HTR-8/SVneo (cell line): ENCODE measurements at regions not wholly inside any gene's neighbourhood (a gene's known extent, or its start where the extent isn't known, plus 50 kb on each side); places are given as distances from the start of the nearest gene placed in this dataset.
A peak's percentile ranks its signal among the peaks of the same experiment; 100 is the strongest.

Source experiments
- DNase-seq: peaks from one replicate; pipeline ENCODE4 v3.0.0; 2011; ENCODE audit warnings: low spot score, mixed read lengths; ENCODE audit not compliant: insufficient read length
- FAIRE-seq: peaks from 2 replicates; lab custom pipeline; 2011; peaks lifted over from hg19 to GRCh38; lab: Jason Lieb, UNC

DNA sequence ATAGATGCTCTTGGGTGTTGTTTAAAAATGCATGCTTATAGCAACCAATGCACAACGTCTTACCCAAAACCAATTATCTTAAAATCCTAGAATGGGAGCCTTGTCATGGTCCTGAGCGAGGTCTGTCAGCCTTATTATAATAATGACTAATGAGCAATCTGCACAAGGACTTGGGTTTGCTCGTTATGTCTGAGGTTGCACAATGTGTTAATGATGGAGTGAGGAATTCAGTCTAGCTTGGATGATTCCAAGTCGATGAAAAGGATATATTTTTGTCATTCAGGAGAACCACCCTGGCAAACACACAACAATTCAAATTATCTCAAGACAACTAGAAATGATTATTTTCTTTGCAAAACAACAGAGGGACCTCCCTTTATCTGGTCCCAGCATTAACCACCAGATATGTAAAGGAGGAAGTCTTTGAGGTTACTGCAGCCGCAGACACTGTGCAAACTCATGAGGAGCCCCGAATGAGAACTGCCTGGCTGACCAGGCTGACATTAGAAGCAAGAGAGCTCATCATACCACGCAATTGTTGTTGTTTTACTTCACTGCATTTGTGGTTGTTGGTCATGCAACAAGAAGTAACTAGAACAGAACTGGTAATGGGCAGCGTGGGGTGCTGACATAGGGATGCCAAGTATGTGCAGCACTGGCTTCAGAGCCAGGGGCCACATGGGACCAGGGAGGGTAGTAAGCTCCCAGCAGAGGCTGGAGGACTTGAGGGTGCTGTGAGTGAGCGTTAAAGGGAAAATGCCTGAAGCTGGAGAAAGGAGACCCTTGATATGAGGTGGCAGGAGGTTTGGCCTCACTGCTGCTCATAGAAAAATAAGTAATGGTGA is 488.3 kb downstream of the CDH26 start:
- DNase-seq (no peak), FAIRE-seq (peak; percentile 64)

DNA sequence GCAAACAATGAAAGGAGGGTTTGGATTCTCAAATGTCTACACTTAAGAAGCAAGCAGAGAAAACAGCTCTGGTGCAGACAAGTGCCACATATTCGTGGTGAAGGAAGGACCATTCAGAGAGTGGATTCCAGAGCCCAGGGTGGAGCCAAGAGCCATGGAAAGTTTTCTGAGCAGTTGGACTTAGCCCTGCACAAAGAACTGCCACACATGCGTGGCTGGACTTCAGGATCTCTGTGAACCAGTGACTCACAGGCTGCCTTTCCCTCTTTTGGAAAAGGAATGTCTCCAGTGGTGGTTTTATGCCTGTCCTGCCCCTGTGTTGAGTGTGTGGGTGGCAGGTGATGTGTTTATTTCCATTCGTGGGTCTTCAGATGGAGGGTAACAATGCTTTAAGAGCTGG is 489.5 kb downstream of the CDH26 start:
- DNase-seq (no peak), FAIRE-seq (no peak)

DNA sequence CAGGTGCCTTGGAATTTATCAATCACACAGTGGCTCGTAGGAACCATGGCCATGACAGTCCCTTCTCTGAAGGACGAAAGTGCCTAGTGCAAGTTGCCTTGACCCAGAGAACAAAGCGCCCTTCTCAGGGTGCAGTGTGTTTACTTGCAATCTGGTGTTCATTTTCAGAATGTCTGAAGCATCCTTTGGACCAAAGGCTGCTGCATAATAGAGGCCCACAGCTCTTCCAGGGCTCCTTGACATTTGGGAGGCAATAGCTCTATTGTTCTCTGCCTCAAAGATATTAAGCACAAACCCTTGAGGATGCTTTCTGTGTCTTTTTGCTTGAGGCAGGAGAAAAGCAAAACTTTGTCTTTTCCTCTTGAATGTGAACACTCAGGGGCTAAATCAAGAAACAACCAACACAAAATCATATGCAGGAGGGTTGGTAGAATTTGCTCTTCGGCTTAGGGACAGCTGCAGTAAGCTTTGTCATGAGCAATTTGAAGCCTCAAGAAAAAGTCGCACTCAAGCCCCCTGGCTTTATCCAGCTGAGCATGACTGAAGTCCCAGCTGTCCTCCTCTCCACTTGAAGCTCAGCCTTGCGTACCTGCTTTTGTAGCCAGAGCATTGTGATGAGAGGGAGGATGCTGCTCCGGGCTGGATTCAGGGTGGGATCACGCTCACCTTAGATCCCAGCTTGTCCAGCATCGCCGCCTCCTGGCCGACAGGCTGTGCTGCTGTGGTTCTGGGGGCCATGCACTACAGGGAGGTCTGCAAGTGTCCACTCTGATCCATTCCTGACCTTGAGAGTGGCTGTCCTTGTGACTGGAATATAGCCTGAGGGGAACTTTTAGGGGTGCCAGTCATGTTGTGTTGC is 495.4 kb downstream of the CDH26 start:
- peak; percentile 50 for DNase-seq

DNA sequence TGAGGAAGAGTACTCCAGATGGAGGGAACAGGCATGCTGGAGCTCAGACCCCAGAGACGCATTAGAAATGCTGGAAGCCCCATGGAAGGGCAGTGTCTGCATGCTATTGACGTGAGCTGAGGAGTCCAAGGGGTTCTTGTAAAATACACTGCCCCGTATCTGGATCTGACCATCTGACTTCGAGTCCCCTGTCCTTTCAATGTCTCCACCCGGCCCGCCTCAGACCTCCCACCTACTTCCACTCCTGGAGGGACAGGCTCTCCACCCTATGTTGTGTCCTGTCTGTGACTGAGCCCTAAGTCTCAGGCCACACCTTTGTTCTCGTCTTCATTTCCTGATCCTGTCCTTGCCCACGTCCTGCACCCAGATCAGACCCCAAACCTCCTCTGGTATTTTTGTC is 496.3 kb downstream of the CDH26 start:
- peak; percentile 33 for FAIRE-seq

More for the DNA sequence above, 495.4 kb downstream of the CDH26 start:
- peak; percentile 88 for FAIRE-seq

DNA sequence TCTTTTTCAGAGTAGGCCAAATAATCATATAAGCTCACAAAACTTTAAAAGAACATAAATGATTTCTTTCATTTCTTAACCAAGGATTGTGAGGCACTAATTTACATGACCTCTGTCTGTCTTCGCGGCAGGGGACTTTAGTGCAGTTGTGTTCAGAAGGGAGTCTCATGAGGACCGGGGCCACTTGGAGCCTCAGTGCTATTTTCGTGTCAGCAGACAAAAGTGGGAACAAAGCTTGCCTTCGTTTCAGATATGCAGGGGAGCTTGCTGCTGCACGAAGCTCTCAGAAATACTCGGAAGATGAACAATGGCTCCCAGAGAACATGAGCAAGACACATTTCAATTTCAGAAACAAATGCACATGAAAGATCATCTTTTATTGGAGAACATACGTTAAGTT is 497.0 kb downstream of the CDH26 start:
- FAIRE-seq (no peak), DNase-seq (no peak)

More for the DNA sequence above, 496.3 kb downstream of the CDH26 start:
- no peak for DNase-seq

DNA sequence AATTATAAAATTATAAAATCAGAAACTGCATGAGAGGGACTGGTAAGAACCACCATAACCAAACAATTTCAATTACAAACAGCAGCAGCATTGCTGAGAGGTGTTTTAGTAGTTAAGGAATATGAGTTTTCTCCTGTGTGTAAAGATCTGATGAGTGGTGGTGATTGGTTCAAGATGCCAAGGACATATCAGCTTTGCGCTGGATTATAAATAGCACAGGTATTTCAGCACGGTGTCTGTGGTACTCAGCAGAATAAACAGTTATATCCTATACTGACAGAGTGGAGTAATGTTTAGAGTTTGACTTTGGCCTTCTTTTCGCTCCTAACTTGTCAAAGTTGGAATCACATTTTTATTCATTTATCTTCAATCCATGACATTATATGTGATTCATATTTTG is 501.0 kb downstream of the CDH26 start:
- peak; percentile 44 for FAIRE-seq

DNA sequence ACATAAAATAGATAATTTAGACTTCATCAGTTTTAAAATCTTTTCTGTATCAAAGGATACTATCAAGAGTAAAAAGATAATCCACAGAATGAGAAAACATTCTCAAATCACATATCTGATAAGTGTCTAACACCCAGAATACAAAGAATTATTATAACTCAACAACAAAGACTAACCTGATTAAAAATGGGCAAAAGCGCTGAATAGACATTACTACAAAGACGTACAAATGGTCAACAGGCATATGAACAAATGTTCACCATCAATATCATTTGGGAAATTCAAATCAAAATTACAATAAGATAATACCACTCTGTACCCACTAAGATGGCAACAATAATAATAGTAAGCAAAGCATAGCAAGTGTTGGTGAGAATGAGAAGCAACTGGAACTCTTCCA is 503.8 kb downstream of the CDH26 start:
- no peak for FAIRE-seq
- DNase-seq = no peak

More for the DNA sequence above, 501.0 kb downstream of the CDH26 start:
- DNase-seq = no peak

DNA sequence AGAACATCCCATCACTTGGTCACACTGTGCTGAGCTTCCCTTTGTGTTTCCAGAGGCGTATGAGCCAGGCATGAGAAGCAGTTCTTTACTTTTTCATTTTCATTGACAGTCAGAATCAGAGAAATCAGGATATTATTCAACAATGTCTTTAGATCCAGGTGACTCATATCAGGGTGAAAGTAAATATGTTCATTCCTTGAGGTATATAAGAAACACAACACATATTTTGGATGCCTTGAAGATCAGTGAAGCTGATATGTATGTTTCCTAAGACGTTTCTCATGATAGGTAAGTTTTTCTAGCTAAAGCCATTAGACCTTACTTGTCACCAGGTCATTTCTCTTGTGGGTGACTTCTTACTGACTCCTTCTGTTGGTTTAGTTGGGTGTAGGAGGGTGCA is 505.6 kb downstream of the CDH26 start:
- FAIRE-seq (peak; percentile 9), DNase-seq (no peak)

DNA sequence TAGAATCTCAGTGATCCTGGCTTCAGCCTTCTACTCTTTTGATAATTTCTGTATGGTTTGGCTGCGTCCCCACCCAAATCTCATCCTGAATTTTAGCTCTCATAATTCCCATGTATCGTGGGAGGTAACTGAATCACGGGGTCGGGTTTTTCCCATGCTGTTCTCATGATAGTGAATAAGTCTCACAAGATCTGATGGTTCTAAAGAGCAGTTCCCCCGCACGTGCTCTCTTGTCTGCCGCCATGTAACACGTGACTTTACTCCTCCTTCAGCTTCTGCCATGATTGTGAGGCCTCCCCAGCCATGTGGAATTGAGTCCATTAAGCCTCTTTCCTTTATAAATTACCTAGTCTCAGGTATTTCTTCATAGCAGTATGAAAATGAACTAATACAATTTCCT is 507.2 kb downstream of the CDH26 start:
- DNase-seq = no peak
- FAIRE-seq = no peak

DNA sequence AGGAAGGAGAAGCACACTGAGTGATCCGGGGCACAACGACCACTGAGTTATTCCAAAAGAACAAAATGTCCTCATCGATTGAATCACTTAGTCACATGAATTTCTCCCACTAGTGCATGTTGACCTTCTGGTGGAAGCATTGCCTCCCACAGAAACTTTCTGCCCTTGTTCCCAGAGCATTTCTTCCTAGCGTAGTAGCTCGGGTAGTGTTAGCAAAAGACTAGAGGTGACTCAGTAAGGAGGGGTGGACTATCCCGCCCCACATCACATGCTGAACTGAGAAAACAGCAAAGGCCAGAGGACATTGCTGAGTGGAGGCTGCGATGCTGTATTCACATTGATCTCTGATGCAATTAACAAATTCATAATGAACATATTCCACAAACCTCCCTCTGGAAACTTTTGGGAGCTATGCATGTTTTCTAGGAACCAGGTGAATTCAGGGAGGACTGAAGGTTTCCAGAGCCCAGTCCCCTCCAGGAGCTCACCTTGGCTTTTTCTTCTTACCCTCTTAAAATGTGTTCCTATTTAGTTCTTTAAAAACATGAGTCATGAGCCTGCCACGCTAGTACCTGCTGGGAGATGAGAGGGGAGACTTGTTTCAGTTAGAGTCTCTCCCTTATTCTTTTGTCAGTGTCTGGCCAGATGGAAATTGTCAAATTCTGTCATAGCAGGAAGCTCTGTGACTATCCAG is 507.9 kb downstream of the CDH26 start:
- peak; percentile 62 for FAIRE-seq

DNA sequence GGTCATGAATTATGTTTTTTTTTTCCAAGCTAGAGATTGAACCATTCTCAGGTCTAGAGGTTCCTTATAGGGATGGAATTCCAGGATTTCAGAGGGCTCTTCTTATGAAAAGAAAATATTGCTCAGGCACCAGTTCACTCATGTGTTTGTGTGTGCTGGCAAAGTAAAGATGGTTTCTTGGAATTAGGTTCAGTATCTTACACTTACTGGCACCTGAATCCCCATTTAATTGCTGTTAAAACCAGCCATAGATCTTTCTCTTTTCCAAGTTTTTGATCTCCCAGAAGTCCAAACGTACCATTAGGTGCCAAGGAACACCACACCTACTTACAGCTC is 508.4 kb downstream of the CDH26 start:
- FAIRE-seq (no peak), DNase-seq (no peak)

More for the DNA sequence above, 507.9 kb downstream of the CDH26 start:
- no peak for DNase-seq

DNA sequence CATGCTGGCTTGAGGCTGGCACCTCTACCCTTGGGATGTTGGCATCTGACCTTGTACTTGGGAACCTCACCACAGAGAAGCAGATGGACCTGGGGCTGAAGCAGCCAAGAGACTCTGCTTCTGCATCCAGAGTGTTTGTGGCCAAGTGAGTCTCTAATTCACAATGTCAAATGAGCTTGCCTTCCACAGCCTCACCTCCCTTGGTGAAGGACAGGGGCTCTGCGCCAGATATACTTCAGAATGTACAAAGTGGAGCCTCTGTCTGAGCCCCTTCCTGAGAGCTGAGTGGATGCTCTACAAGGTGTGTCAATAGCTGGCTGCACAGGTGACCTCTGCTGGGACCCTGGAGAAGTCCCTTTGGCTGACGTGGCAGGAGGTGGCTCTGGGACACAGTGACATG is 508.9 kb downstream of the CDH26 start:
- no peak for DNase-seq
- peak; percentile 94 for FAIRE-seq

DNA sequence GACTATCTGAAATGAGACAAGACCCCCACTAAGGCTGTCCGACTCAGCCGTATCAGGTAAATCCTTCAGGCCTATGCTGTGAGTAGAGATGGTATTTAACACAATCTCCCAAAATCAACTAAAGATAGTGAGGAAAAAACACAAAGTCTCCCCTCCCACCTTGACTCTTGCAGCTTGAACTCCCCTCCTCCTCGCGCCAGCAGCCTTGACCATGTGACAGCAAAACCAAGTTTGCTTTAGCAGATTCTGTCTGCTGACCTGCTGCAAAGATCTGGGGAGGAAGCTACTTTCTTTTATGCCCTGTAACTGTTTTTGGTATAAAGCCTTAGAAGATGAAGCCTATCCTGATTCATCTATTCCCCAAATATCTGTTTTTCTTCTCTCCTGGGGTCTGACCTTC is 509.5 kb downstream of the CDH26 start:
- FAIRE-seq (no peak), DNase-seq (no peak)

DNA sequence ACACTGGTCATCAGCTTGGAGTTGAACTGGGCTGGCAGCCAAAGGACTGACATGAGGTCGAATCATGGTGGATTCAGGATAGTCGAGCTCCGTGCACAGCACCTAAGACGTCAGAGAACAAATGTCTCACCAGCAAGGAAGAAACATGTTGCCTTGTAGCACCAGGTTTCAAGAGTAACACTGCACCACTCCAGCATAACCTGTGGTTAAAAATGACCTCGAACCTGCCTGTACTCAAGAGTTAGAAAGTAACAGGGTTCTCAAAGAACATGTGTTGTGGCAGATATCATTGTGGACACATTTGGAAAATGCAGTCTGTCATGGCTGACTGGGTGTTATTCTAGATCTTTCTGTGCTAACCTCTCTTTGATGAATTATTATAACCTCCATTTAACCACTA is 511.6 kb downstream of the CDH26 start:
- FAIRE-seq (peak; percentile 55), DNase-seq (no peak)

DNA sequence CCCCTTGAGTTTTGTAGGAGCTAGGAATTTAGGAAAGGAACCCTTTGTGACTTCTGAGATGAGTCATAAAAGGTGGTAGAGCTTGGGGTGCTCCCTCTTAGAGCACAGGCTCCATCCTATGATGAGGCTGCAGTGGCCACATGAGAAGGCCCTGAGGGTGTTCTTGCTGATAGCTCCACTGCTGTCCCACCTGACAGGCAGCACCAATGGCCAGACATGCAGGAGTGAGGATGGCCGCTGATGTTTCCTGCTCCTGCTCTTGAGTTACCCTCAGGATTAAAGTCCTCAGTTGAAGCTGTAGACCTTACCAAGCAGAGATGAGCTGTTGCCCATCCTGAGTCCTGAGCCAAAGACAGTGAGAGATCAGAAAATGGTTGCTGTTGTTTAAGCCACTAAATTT is 512.1 kb downstream of the CDH26 start:
- FAIRE-seq (peak; percentile 54), DNase-seq (no peak)

DNA sequence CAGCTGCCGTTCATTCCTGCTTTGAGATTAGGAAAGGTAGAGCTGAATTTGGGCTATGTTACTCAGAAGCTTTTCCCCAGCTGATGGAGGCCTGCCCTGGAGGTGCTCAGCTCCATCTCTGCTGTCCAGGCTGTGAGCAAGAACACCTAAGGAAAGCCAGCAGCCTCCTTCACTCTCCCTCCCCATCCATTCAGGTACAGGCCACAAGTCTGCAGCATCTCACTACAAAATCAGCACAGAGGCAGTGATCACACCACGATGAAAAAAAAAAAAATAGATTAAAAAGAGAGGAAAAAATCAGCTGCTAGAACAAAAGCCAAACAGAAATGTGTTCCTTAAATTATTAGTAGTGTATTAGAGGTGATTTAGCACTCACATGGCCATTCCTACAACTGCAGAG is 515.0 kb downstream of the CDH26 start:
- peak; percentile 44 for FAIRE-seq
- DNase-seq = no peak

DNA sequence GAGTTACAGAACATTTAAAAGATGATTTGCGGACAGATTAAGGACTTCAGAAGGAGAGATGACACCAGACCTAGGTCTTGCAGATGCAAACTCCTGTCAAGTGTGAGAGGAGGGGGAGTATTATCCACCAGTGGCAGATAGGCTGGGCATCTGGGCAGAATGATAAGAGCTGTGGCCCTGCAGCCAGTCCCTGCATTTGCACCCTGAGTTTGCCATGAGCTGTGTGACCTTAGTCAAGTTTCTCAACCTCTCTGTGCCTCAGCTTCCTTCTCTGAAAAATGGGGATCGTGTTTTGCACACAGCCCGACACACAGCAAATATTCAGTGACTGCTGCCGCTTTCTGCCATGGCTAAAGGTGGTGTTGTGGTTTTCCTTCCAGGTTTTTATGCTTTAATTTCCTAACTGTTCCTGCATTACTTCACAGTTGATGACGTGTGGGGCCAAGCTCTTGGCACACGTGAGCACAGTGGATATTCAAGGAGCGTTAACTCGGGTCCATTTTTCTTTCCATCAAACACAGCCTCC is 516.2 kb downstream of the CDH26 start:
- FAIRE-seq (peak; percentile 48), DNase-seq (no peak)

DNA sequence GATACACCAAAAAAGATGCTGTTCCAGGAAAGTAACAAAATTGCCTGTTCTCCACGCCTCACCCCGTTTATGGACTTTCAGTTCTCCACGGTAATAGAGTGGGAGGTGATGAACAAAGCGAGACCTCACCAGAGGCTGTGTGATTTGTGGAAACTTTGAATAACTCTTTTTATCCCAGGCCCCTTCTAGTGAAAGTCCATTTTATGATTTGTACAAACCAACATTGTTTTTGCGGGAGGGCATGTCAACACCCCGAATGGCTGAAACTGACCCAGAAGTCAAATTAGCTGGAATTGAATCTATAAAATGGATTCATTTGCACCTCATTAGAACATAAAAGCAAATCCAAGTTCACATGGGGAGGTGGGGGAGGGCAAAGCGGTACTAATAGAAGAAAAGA is 517.8 kb downstream of the CDH26 start:
- DNase-seq = no peak
- FAIRE-seq = no peak

DNA sequence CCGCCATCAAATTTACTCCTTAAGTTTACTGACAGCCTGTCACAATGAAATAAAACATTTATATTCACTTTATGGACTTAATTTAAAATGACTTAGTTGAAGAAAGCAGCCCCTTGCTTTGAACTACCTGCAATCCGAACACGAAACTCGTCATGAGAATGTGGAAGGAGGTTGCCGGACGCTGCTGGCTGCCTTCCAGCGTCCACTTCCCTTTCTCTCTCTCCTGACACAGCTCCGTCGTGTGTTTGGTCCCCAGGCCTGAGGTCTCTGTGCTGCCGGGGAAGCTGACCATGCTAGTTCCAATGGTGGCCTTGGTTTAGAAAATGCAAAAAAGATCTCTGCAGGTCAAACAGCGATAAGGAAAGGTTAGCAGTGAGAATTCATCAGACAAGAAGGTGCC is 519.7 kb downstream of the CDH26 start:
- DNase-seq = no peak
- FAIRE-seq = no peak

DNA sequence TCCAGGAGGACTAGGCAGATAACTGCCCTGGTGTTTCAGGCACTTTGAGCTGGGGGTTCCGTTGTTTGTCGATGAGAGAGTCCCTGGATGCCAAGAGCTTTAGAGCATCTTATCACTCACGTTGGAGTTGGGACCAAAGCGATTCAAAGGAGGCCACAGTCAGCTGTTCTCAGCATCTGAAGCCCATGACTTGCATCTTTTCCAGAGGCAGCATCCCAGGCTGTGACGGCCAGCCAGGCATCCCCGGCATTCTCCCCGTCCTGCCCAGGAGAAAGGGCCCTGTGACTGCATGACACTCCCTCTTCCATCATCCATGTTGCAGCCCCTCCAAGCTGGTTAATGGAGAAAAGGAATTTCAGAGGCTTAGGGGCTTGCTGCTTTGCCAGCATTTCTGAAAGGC is 520.3 kb downstream of the CDH26 start:
- FAIRE-seq = no peak

More for the DNA sequence above, 520.3 kb downstream of the CDH26 start:
- no peak for DNase-seq
